ENCODE measurements at regions not wholly inside any gene's neighbourhood (a gene's known extent, or its start where the extent isn't known, plus 50 kb on each side); places are given as distances from the start of the nearest gene placed in this dataset.

GRCh38 chr10:47053081-47053798 is 142.0 kb downstream of the PTPN20 start:
- DNase-seq (ENCODE audit: low spot score), result no peak

GRCh38 chr10:47054974-47055373 is 143.7 kb downstream of the PTPN20 start:
- DNase-seq (ENCODE audit: low spot score), result no peak

- no peak for DNase-seq (ENCODE audit: low spot score)
These were observed 144.4 kb downstream of the PTPN20 start for GRCh38 chr10:47055386-47056246.

- no peak for DNase-seq (ENCODE audit: low spot score)
These were observed 145.0 kb downstream of the PTPN20 start for GRCh38 chr10:47056247-47056510.

- DNase-seq (ENCODE audit: low spot score), result no peak
These were observed 146.2 kb downstream of the PTPN20 start for GRCh38 chr10:47057471-47057870.

GRCh38 chr10:47058032-47058702 is 146.9 kb downstream of the PTPN20 start:
- DNase-seq (ENCODE audit: low spot score), result no peak

- DNase-seq (ENCODE audit: low spot score), result no peak
These were observed 147.7 kb downstream of the PTPN20 start for GRCh38 chr10:47058961-47059391.

GRCh38 chr10:47059606-47060311 is 148.5 kb downstream of the PTPN20 start:
- DNase-seq (ENCODE audit: low spot score), result no peak

GRCh38 chr10:47060356-47060755 is 149.1 kb downstream of the PTPN20 start:
- no peak for DNase-seq (ENCODE audit: low spot score)

GRCh38 chr10:47060993-47061500 is 149.8 kb downstream of the PTPN20 start:
- no peak for DNase-seq (ENCODE audit: low spot score)

- no peak for DNase-seq (ENCODE audit: low spot score)
These were observed 150.5 kb downstream of the PTPN20 start for GRCh38 chr10:47061776-47062175.

GRCh38 chr10:47062441-47063200 is 151.4 kb downstream of the PTPN20 start:
- DNase-seq (ENCODE audit: low spot score), result no peak

- no peak for DNase-seq (ENCODE audit: low spot score)
These were observed 152.6 kb downstream of the PTPN20 start for GRCh38 chr10:47063858-47064257.

GRCh38 chr10:47065903-47066302 is 154.7 kb downstream of the PTPN20 start:
- DNase-seq (ENCODE audit: low spot score), result no peak

GRCh38 chr10:47067949-47068940 is 157.0 kb downstream of the PTPN20 start:
- no peak for DNase-seq (ENCODE audit: low spot score)

GRCh38 chr10:47070541-47070940 is 159.3 kb downstream of the PTPN20 start:
- no peak for DNase-seq (ENCODE audit: low spot score)

- DNase-seq (ENCODE audit: low spot score), result no peak
These were observed 160.7 kb downstream of the PTPN20 start for GRCh38 chr10:47071891-47072290.

- DNase-seq (ENCODE audit: low spot score), result no peak
These were observed 162.7 kb downstream of the PTPN20 start for GRCh38 chr10:47073967-47074366.

- DNase-seq (ENCODE audit: low spot score), result no peak
These were observed 165.7 kb downstream of the PTPN20 start for GRCh38 chr10:47076949-47077361.

- no peak for DNase-seq (ENCODE audit: low spot score)
These were observed 166.2 kb downstream of the PTPN20 start for GRCh38 chr10:47077386-47077785.

All from SK-N-DZ (cell line).